Spleen (tissue), 11 donors: ENCODE measurements at regions not wholly inside any gene's neighbourhood (a gene's known extent, or its start where the extent isn't known, plus 50 kb on each side); places are given as distances from the start of the nearest gene placed in this dataset.

Experiments
- DNase-seq: peaks from one replicate; pipeline ENCODE4 v3.0.0-alpha.2; 2020
- H3K27ac ChIP-seq, 8 donors: fragments of 200-600 bp; sonication (generic) in 7 of 8; 1 replicate in 4 of 8; 2 replicates in 4 of 8; pipeline versions ENCODE4 v1.5.0 to v1.8.0; 2016 to 2021; ENCODE audit warnings: inconsistent platforms in 4 of 8, mild to moderate bottlenecking in 4 of 8, moderate library complexity in 1 of 8
- H3K27me3 ChIP-seq, 7 donors: fragments of 200-600 bp; sonication (generic) in 6 of 7; replicated peaks in 1 of 7; 1 replicate in 4 of 7; 2 replicates in 3 of 7; pipeline versions ENCODE4 v1.5.0 to v1.8.0; 2016 to 2021; ENCODE audit warnings: inconsistent platforms in 3 of 7, mild to moderate bottlenecking in 1 of 7
- H3K36me3 ChIP-seq, 6 donors: fragments of 200-600 bp; sonication (generic) in 5 of 6; 1 replicate in 4 of 6; 2 replicates in 2 of 6; pipeline versions ENCODE4 v1.5.0 to v1.8.0; 2016 to 2021; ENCODE audit warnings: inconsistent platforms in 2 of 6
- H3K4me1 ChIP-seq, 6 donors: fragments of 200-600 bp; sonication (generic) in 5 of 6; 1 replicate in 3 of 6; 2 replicates in 3 of 6; pipeline versions ENCODE4 v1.5.0 to v1.8.0; 2016 to 2021; ENCODE audit warnings: inconsistent platforms in 3 of 6
- H3K4me3 ChIP-seq, 8 donors: fragments of 200-600 bp; sonication (generic) in 7 of 8; 1 replicate in 4 of 8; 2 replicates in 4 of 8; pipeline versions ENCODE4 v1.5.0 to v1.8.0; 2016 to 2021; ENCODE audit warnings: inconsistent platforms in 4 of 8, mild to moderate bottlenecking in 4 of 8, moderate library complexity in 2 of 8
- H3K9me3 ChIP-seq, 8 donors: fragments of 200-600 bp; sonication (generic) in 7 of 8; 1 replicate in 4 of 8; 2 replicates in 4 of 8; pipeline versions ENCODE4 v1.5.0 to v1.8.0; 2016 to 2021; ENCODE audit warnings: inconsistent platforms in 4 of 8
- CTCF ChIP-seq, 11 experiments: fragments of 200-600 bp in 7 of 11; fragments of 450-650 bp in 4 of 11; sonication (generic) in 4 of 11; IDR thresholded peaks in 8 of 11; conservative IDR thresholded peaks in 3 of 11; 1 replicate in 7 of 11; 2 replicates in 4 of 11; pipeline versions ENCODE4 v1.4.0 to v1.8.0; 2016 to 2021; ENCODE audit warnings: antibody characterized with exemption in 11 of 11, inconsistent platforms in 4 of 11, mild to moderate bottlenecking in 1 of 11
- POLR2A ChIP-seq, 3 donors: fragments of 450-650 bp; IDR thresholded peaks; one replicate each; pipeline ENCODE4 v1.5.1; 2017; ENCODE audit warnings: antibody characterized with exemption in 3 of 3, mild to moderate bottlenecking in 1 of 3
- POLR2AphosphoS5 ChIP-seq, 3 donors: sonication (generic); formaldehyde crosslinking; IDR thresholded peaks; one replicate each; pipeline ENCODE4 v1.5.1; 2017; ENCODE audit warnings: antibody characterized with exemption in 3 of 3
- WGBS, 5 donors: extraction: QIAGEN DNeasy Blood & Tissue Kit in 3 of 5; methylation state at CpG; one replicate each; pipeline versions ENCODE4 v1.1.5 to v1.1.7; 2013 to 2018; 5-methylcytosine and 5-hydroxymethylcytosine counted together
- intact Hi-C: fragments of 100-400 bp; cut with DNase I; formaldehyde crosslinking; loops from one replicate; pipeline ENCODE4 v1.15.0; 2023; ENCODE audit warnings: low total_unique reads
- donor health status: healthy with polysubstance abuse.
- donor health status: DM: no; HTN: no; CAD: no; lungs with moderate emphysema.
- donor health status: DM: no; HTN: no; CAD: no.
- donor health status: Bipolar disorder and iron deficiency.
- donor health status: healthy.
- donor health status: DM: no; HTN: no; CAD: no.
- donor health status: DM: yes; HTN: yes; CAD: no.

GRCh38 chr15:31447931-31448634 is 121.4 kb downstream of the KLF13 start:
- peak overlapping the region in 4 of 8 donors; percentile 37 to 65 (median 44) for H3K27ac ChIP-seq
- TF ChIP-seq POLR2AphosphoS5 (IDR thresholded peaks at IDR 0.05) = no peak
- no peak for TF ChIP-seq POLR2A (IDR thresholded peaks at IDR 0.05)
- no peak for TF ChIP-seq CTCF (IDR thresholded peaks at IDR 0.05 in 8 of 11, conservative IDR thresholded peaks at IDR 0.05 in 3 of 11)
- 42 to 58% (median 51%) methylated on average over 8 of the region's 8 CpGs for WGBS, 5 donors

GRCh38 chr15:31448635-31448979 is 122.0 kb downstream of the KLF13 start:
- TF ChIP-seq CTCF (IDR thresholded peaks at IDR 0.05 in 8 of 11, conservative IDR thresholded peaks at IDR 0.05 in 3 of 11) = no peak
- TF ChIP-seq POLR2AphosphoS5 (IDR thresholded peaks at IDR 0.05) = peak in 1 of 3 donors; percentile 39
- no peak for TF ChIP-seq POLR2A (IDR thresholded peaks at IDR 0.05)
- Histone ChIP-seq H3K27ac (peak overlapping the region in 5 of 8 donors; percentile 22 to 65 (median 41)), H3K4me1 (peaks cover 0 to 23% (median 15%) of the 10 kb centered on the region in 6 donors), H3K9me3 (peaks cover 0 to 4% (median 0%) of the 10 kb centered on the region in 8 donors), H3K27me3 (no peaks in the 10 kb centered on the region), H3K36me3 (no peaks in the 10 kb centered on the region), H3K4me3 (no peak overlapping the region)
- no peak for DNase-seq
- intact Hi-C loops = no loop called here
- 26 to 35% (median 29%) methylated on average over 5 of the region's 5 CpGs for WGBS, 5 donors

More at GRCh38 chr15:31447931-31448634, 121.4 kb downstream of the KLF13 start:
- intact Hi-C loops = no loop called here
- Histone ChIP-seq H3K4me3 (no peak overlapping the region), H3K4me1 (peaks cover 0 to 28% (median 20%) of the 10 kb centered on the region in 6 donors), H3K27me3 (no peaks in the 10 kb centered on the region), H3K36me3 (no peaks in the 10 kb centered on the region), H3K9me3 (peaks cover 0 to 4% (median 0%) of the 10 kb centered on the region in 8 donors)
- DNase-seq = no peak

GRCh38 chr15:31452595-31453557 is 126.2 kb downstream of the KLF13 start:
- intact Hi-C loops = no loop called here
- TF ChIP-seq POLR2AphosphoS5 (IDR thresholded peaks at IDR 0.05) (no peak), POLR2A (IDR thresholded peaks at IDR 0.05) (no peak), CTCF (IDR thresholded peaks at IDR 0.05 in 8 of 11, conservative IDR thresholded peaks at IDR 0.05 in 3 of 11) (no peak)
- H3K4me3 ChIP-seq = no peak overlapping the region
- H3K27me3 ChIP-seq = no peaks in the 10 kb centered on the region
- peak; percentile 59 for DNase-seq
- H3K36me3 ChIP-seq = no peaks in the 10 kb centered on the region
- WGBS, 5 donors = 91 to 96% (median 93%) methylated on average over 31 to 36 of the region's 36 CpGs
- H3K4me1 ChIP-seq = peaks cover 0 to 21% (median 13%) of the 10 kb centered on the region in 6 donors
- H3K27ac ChIP-seq = no peak overlapping the region
- H3K9me3 ChIP-seq = peaks cover 0 to 15% (median 7%) of the 10 kb centered on the region in 8 donors
